ENCODE measurements at regions not wholly inside any gene's neighbourhood (a gene's known extent, or its start where the extent isn't known, plus 50 kb on each side); places are given as distances from the start of the nearest gene placed in this dataset.

GRCh38 chr3:102630531-102630930, 195.7 kb downstream of the ZPLD1 start:
- TF ChIP-seq POLR2A (IDR thresholded peaks at IDR 0.05; ENCODE audit: low read length) (no peak), GATA1 (IDR thresholded peaks at IDR 0.05; ENCODE audit: low read depth, low read length) (no peak)
- no peak for DNase-seq

- no peak for TF ChIP-seq POLR2A (IDR thresholded peaks at IDR 0.05; ENCODE audit: low read length)
- TF ChIP-seq GATA1 (IDR thresholded peaks at IDR 0.05; ENCODE audit: low read depth, low read length) = no peak
- no peak for DNase-seq
Observed at GRCh38 chr3:102643546-102643945, 208.7 kb downstream of the ZPLD1 start.

- no peak for DNase-seq
- TF ChIP-seq POLR2A (IDR thresholded peaks at IDR 0.05; ENCODE audit: low read length) = no peak
- no peak for TF ChIP-seq GATA1 (IDR thresholded peaks at IDR 0.05; ENCODE audit: low read depth, low read length)
Observed at GRCh38 chr3:102646557-102646956, 211.7 kb downstream of the ZPLD1 start.

- no peak for TF ChIP-seq POLR2A (IDR thresholded peaks at IDR 0.05; ENCODE audit: low read length)
- no peak for TF ChIP-seq GATA1 (IDR thresholded peaks at IDR 0.05; ENCODE audit: low read depth, low read length)
- DNase-seq = no peak
Observed at GRCh38 chr3:102660653-102661052, 225.8 kb downstream of the ZPLD1 start.

- DNase-seq = no peak
- TF ChIP-seq POLR2A (IDR thresholded peaks at IDR 0.05; ENCODE audit: low read length) = no peak
Observed at GRCh38 chr3:102661707-102662497, 227.1 kb downstream of the ZPLD1 start.

- TF ChIP-seq GATA1 (IDR thresholded peaks at IDR 0.05; ENCODE audit: low read depth, low read length) (no peak), POLR2A (IDR thresholded peaks at IDR 0.05; ENCODE audit: low read length) (no peak)
- DNase-seq = no peak
Observed at GRCh38 chr3:102662498-102662772, 227.6 kb downstream of the ZPLD1 start.

GRCh38 chr3:102664126-102664525, 229.3 kb downstream of the ZPLD1 start:
- no peak for DNase-seq

GRCh38 chr3:102665183-102665582, 230.4 kb downstream of the ZPLD1 start:
- DNase-seq = no peak
- TF ChIP-seq POLR2A (IDR thresholded peaks at IDR 0.05; ENCODE audit: low read length) (no peak), GATA1 (IDR thresholded peaks at IDR 0.05; ENCODE audit: low read depth, low read length) (no peak)

More at GRCh38 chr3:102664126-102664525, 229.3 kb downstream of the ZPLD1 start:
- TF ChIP-seq GATA1 (IDR thresholded peaks at IDR 0.05; ENCODE audit: low read depth, low read length) = no peak

- no peak for DNase-seq
- TF ChIP-seq GATA1 (IDR thresholded peaks at IDR 0.05; ENCODE audit: low read depth, low read length) = no peak
- TF ChIP-seq POLR2A (IDR thresholded peaks at IDR 0.05; ENCODE audit: low read length) = no peak
Observed at GRCh38 chr3:102668247-102668646, 233.4 kb downstream of the ZPLD1 start.

GRCh38 chr3:102670986-102671385, 236.2 kb downstream of the ZPLD1 start:
- TF ChIP-seq GATA1 (IDR thresholded peaks at IDR 0.05; ENCODE audit: low read depth, low read length) = no peak
- no peak for TF ChIP-seq POLR2A (IDR thresholded peaks at IDR 0.05; ENCODE audit: low read length)
- no peak for DNase-seq

GRCh38 chr3:102672305-102672704, 237.5 kb downstream of the ZPLD1 start:
- DNase-seq = no peak

GRCh38 chr3:102673271-102674115, 238.7 kb downstream of the ZPLD1 start:
- TF ChIP-seq GATA1 (IDR thresholded peaks at IDR 0.05; ENCODE audit: low read depth, low read length) (no peak), POLR2A (IDR thresholded peaks at IDR 0.05; ENCODE audit: low read length) (no peak)
- peak; percentile 49 to 71 for DNase-seq

More at GRCh38 chr3:102672305-102672704, 237.5 kb downstream of the ZPLD1 start:
- TF ChIP-seq GATA1 (IDR thresholded peaks at IDR 0.05; ENCODE audit: low read depth, low read length) (no peak), POLR2A (IDR thresholded peaks at IDR 0.05; ENCODE audit: low read length) (no peak)

- no peak for DNase-seq
- no peak for TF ChIP-seq POLR2A (IDR thresholded peaks at IDR 0.05; ENCODE audit: low read length)
- no peak for TF ChIP-seq GATA1 (IDR thresholded peaks at IDR 0.05; ENCODE audit: low read depth, low read length)
Observed at GRCh38 chr3:102674284-102674683, 239.5 kb downstream of the ZPLD1 start.

- DNase-seq = no peak
- TF ChIP-seq POLR2A (IDR thresholded peaks at IDR 0.05; ENCODE audit: low read length) = no peak
Observed at GRCh38 chr3:102676424-102676823, 241.6 kb downstream of the ZPLD1 start.

GRCh38 chr3:102682741-102683140, 247.9 kb downstream of the ZPLD1 start:
- DNase-seq = no peak
- TF ChIP-seq POLR2A (IDR thresholded peaks at IDR 0.05; ENCODE audit: low read length) = no peak
- no peak for TF ChIP-seq GATA1 (IDR thresholded peaks at IDR 0.05; ENCODE audit: low read depth, low read length)
